GM19239 (cell line): ENCODE measurements at regions not wholly inside any gene's neighbourhood (a gene's known extent, or its start where the extent isn't known, plus 50 kb on each side); places are given as distances from the start of the nearest gene placed in this dataset.
"Not testable (repeated sequence)": the region's sequence is repeated elsewhere in the genome, so short reads cannot be mapped to it uniquely, and the experiment has no call there.

ENCODE experiments used
- DNase-seq: peaks from one replicate; pipeline ENCODE4 v3.0.0; 2011; ENCODE audit warnings: low spot score; ENCODE audit not compliant: insufficient read length
- FAIRE-seq: peaks from 2 replicates; lab custom pipeline; 2011; peaks lifted over from hg19 to GRCh38; lab: Jason Lieb, UNC

DNA sequence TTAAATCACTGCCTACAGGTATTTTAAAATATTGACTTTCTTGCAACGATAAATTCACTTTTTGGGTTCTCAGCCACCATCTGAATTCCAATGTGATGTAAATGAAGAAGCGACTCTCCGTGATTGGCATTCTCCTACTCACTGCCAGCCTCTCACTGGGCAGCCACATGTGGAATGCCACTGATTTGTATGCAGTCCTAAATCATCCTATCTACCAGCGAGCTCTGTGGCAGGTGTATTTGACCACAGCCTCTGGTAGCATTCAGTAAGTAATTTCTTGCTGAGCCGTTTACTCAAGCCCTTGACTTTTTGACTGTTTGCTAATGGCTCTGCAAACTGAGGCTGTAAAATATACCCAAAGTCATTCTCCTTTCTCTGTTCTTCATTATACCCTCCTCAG, 559.0 kb upstream of the SLC10A2 start:
- DNase-seq: no peak
- FAIRE-seq: no peak

DNA sequence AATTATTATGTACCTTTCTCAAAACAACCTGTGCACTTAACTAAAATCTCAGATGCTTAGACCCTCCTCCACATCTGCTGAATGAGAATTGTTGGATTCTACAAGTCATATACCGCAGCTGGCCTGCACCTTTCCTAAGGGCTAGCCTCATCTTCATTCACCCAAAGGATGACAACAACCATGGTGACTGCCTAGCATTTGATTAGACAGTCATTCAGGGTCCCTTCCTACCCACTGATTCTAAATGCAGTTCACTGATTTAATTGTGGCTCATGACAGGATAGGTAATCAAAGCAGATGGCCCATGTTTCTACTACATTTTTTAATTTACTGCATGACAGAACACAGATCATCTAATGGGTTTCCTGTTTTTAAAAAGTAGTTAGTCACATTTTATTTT, 551.9 kb upstream of the SLC10A2 start:
- FAIRE-seq (no peak), DNase-seq (no peak)

DNA sequence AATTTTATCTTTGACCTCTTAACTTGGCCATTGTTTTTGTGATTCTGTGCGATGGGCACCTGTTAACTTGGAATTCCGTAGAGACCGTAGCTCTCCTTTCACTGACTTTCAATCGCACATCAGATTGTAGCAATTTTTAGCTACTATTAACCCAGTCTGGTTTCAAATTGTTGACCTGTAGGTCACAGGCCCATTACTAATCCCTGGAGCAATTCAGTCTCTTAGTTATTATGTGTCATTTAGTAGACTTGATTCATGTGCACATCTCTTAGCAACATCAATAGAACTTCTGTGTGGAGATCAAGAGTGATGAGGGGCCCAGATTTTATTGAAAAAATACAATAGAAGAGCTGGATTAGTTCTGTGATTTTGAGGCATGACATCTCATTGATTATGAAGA, 549.6 kb upstream of the SLC10A2 start:
- DNase-seq: no peak
- FAIRE-seq: no peak

DNA sequence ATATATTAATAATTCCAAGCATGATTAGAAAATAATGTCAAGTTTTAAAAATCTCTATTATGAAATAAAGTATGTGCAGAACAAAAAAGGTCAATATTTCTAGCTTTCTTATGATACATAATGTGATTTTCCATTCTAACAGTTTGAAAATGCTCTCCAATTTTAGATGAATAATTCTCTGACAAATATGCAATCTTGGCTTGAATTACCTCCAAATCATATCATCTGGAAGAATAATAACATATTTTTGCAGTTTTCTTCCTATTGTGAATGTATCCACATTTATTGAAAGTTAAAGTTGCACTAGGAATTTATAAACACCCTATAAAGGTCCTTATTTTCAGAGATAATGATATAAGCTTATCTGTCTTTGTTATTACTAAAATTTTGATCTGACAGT, 548.5 kb upstream of the SLC10A2 start:
- DNase-seq: no peak
- no peak for FAIRE-seq

DNA sequence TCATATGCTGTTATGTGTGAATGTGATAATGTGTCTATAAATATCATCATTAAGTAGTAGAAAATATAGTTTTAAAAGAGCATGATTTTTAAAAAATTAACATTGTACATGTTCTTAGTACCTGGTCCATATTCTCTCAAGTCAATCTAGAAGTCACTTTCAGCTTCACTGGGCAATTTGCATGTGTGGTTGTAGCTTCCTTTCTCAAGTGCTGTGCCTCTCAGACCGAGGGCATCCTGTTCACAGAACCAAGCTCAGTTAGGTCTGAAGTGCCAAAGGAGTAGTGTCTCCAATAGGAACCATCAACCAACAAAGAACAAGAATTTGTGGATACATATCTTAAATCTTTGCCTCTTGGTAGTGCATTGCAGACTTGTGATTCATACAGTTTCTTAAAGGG, 541.8 kb upstream of the SLC10A2 start:
- peak; percentile 80 for FAIRE-seq
- no peak for DNase-seq

DNA sequence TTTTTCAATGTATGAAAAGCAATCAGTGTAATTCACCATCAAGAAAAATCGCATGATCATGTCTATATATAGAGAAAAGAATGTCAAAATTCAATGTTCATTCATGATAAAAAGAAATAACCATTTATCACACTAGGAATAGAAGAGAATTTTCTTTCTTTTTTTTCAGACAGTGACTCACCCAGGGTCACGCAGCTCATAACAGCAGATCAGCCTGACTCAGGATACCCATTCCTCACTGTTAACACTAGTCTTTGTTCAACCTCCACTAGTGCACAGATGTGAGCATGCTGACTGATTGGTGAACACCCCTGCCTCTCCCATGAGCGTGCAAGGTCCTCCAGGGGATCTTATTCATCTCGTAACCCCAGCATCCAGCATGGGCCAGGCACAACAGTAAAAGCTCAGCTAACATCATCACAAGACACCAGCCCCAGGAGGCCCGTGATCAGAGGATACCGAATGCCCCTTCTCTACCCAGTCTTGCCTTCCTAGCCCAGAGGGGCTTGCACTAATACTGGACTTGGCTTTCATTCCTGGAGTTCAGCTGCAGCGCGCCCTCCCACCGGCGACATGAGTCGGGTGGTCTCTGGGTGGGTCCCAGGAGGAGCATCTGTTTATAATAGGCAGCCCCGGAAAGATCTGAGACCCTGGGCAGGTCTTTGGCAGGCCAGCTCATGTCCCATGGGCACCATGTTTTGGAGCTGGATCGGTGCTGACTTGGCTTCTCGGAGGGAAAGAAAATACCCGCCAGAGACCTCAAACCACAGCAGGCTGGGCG, 539.5 kb upstream of the SLC10A2 start:
- no peak for FAIRE-seq
- no peak for DNase-seq

DNA sequence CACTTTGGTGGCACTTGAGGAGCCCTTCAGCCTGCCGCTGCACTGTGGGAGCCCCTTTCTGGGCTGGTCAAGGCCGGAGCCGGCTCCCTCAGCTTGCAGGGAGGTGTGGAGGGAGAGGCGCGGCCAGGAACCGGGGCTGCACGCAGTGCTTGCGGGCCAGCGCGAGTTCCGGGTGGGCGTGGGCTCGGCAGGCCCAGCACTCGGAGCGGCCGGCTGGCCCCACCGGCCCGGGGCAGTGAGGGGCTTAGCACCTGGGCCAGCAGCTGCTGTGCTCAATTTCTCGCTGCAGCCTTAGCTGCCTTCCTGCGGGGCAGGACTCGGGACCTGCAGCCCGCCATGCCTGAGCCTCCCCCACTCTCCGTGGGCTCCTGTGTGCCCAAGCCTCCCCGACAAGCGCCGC, 533.7 kb upstream of the SLC10A2 start:
- not testable (repeated sequence) for FAIRE-seq, DNase-seq

DNA sequence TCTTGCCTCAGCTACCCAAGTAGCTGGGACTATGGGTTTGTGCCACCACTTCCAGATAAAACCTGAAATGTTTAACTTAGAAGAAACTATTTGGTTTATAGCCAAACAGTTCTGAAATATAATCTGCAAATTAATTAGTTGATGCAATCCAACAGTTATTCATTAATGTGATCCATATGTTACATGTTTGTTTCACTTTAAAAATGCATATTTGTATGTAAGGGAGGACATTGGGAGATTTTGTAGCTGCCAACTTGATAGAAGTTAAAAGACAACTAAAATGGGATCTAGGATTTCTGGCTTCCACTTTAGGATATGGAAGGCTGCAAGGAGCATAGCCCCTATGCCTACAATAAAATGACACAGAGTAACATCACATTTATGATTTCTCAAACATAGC, 532.5 kb upstream of the SLC10A2 start:
- FAIRE-seq (no peak), DNase-seq (no peak)

DNA sequence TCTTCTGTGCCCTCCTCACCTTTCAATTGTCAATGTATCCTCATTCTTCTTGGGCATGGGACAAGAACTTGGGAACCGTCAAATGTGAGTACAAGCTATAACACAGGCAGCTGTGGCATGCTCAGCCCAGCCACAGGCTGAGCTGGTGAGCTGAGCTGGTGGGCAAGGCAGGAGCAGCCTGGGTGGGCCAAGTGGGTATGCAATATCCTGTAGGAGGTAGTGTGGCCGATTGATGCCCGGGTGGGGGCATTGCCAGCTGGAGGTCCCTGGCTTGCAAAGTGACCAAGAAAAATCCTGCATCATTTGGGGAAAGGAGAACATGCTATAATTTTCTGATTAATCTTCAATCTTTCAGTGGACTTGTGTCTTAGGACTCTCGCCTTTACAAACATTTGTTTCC, 507.2 kb upstream of the SLC10A2 start:
- FAIRE-seq (no peak), DNase-seq (no peak)

DNA sequence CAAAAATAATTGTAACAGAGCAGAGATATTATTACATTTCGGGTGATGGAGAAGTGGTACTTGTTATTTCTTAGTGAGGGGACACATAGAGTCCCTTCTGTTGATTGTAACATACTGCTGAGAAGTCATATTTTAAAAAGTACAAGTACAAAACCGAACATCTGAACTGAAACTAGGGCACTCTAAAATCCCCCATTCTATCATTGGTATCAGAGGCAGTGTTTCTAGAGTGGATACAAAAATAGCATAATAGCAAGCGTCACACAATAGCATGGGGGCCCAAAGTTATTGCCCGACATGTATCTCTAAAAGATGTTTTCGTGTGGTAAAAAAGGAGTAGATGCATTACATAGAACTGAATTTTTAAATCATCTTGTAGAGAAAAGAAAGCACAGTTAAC, 502.1 kb upstream of the SLC10A2 start:
- no peak for FAIRE-seq
- DNase-seq: no peak

DNA sequence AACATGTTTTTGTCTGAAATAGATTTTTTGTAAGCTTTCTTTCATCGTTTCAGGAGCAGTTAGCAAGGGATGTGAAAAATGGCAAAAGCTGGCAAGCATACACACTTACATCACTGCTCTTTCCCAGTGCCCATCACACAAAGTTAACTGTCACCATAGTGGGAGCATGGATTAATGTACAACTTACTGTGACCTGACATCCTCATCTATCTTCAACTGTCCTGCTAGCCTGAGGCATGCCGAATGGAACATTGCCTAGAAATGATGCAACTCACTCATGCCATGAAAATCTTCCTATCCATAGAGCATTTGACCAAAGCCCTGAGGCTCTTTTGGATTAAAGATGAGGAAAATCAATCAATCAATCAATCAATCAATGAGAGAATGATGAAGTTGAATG, 491.7 kb upstream of the SLC10A2 start:
- no peak for FAIRE-seq

DNA sequence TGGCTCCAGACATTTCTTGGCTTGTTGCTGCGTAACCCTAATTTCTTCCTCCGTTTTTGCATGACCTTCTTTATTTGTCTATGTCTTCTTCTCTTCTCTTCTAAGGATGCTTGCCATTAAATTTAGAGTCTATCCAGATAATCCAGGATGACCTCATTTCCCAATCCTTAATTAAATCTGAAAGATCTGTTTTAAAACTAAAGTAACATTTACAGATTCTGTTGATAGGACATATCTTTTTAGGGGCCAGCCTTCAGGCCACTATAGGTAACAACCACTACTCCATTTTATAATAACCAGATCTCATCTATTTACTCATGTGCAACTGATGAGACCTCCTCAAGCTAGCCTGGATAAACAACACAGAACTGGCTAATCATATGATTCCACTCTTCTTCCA, 490.5 kb upstream of the SLC10A2 start:
- DNase-seq: no peak
- FAIRE-seq: no peak

More for the DNA sequence above, 491.7 kb upstream of the SLC10A2 start:
- no peak for DNase-seq

DNA sequence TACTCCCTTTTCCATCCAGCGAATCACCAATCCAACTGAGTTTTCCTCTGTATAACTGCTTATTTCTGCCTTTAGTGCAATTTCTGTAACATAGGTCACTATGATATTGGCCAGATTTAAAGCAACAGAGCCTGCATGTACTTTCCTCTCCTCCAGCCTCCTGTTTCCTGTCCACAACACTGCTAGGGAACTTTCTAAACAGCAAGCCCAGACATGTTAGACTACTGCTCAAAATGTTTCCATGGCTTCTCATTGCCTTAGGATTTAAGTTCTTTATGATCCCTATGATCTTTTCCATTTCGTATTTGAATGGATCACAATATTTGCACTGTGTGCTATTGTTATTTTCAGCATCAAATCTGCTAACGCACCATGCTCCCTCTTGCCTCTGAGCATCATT, 481.7 kb upstream of the SLC10A2 start:
- no peak for DNase-seq
- no peak for FAIRE-seq

DNA sequence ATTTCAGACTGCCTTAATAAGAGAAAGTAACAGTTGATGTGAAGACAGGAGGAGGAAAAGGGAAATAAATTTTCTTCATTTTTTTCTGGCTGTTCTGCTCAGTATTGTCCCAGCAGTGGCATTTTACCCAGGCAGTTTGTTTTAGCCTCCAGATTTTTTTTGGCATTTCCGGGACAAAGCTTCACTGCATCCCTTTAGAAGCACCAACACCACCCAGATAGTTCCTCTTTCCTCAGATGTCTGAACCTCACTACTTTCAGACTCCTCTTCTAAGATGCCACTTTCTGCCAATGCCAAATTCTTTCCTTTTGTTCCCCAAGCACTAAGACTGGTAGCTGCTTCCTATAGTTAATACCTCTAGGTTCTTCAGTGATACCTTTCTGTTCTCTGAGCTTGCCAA, 480.1 kb upstream of the SLC10A2 start:
- FAIRE-seq (no peak), DNase-seq (no peak)

DNA sequence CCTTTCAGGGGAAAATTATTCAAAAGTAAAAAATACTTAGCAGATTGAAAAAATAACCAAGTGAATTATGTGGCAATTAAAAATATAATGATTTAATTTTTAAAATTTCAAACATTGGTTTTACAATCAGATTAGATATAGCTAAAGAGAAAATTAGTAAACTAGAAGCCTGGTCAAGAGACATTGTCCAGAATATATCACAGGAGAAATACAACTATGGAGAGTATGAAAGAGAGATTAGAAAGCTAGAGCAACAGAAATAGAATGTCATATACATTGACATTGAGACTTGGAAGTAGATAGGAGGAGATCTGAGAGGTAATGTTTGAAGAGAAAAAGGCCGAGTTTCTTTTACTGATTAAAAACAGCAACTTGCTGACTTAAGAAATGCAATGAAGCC, 476.4 kb upstream of the SLC10A2 start:
- DNase-seq (no peak), FAIRE-seq (no peak)

DNA sequence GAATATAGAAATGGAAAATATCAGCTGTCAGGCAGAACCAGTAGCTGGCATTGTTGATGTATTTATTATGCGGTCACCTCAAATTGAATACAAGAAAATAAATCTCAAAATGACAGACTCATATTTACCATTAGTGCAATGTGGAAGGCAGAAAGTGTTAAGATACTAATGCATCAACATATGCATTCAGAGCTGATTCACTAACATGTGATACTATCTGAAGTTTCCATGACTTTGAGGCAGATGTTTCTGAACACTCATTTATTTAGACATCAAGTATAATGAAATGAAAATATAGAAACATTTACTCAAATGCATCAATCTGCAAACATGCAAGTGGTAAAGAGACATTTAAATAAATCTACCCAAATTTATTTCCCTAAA, 474.2 kb upstream of the SLC10A2 start:
- no peak for DNase-seq

DNA sequence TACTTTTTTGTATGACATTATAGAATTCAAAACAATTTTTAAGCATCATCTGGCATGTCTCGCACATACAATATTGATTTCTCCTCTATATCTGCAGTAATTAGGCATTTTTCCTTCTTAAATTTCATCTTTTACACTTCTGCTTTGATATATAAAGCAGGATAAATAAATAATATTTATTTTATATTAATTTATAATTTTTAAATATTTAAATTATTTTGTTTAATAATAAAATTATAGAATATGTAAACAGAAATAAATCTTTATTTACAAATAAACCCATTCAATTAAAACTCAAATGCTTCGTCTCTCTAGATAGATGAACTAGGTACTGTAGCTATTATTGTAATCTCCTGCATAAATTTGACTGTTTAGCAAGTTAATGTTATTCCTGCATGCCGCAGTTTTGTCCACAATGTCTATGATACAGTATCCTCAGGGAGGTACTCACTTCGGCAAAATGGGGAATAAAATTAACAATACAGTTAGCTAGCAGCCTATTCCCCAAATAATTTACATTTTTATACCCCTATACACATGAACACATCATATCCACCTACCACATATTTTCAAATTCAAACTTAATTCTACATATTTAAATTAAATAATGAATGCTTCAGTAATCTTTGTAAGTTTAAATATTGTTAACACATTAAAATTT, 473.6 kb upstream of the SLC10A2 start:
- no peak for DNase-seq
- FAIRE-seq: no peak

More for the DNA sequence above, 474.2 kb upstream of the SLC10A2 start:
- no peak for FAIRE-seq

DNA sequence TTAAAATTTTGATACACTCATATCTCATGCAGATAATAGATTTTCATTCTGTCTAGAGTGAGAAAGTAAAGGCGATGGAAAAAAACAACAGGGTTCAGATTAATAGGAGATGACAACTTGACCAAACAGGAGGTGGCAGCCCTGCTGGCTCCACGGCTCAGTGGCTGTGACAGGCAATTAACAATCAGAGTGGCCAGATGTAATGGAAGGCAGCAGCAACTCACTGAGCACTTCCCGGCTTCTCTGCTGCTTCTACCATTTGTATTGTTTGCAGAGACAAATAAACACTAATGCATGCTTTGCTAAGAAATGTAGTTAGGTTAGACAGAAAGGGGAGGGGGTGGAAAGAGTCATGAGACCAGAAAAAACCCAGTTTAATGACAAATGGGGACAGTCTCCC, 473.0 kb upstream of the SLC10A2 start:
- FAIRE-seq (no peak), DNase-seq (no peak)

DNA sequence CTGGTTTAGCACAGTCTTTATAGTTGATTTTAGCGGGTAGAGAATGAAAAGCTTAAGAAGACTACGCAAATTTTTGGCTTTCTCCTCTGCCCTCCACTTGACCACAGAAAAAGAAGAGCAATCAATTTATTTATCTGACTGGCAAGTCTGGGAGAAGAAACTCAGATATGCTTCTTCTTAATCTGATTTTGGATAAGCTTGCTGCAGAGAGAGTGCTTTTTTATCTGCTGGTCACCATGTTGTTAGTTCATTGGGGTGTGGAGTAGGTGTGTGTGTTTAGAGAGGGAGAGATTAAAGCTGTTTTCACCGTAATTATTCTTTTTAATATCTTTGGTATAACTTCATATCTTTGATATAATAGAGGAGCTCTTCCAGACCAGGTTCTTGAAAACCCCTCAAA, 471.4 kb upstream of the SLC10A2 start:
- FAIRE-seq (no peak), DNase-seq (no peak)

DNA sequence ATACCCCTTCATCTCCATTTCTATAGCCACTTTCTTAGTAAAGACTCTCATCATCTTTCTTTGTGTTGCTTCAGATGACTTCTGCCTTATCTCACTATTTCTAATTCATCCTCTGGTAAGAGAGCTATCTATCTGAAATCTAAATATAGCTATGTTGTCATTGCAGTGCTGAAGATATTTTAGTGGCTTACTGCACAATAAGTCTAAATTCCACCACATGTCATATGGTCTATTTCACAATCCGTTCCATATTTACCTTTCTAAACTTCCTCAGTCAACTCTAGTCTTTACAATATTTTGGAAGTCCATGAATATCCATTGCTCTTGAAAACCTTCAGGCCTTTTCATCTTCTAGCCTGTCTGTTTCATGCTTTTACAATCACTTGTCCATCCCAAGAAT, 465.1 kb upstream of the SLC10A2 start:
- DNase-seq: no peak
- no peak for FAIRE-seq

DNA sequence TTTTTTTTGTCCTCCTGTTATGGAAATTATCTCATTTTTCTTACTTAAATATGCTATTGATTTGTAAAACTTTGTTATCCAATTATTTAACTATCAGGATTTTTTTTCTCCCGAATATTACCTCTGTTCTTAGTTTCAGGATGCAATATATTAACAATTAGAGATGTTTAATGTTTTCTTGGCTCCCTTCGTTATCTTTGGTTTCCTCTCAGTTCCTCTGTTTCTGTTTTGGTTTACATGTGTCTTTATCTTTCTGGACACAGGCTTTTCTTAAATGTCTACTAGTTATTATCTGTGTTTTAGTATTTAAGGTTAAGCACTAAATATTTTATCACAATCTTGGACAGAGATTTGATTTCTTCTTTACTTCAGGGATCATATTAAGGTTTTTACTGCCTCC, 462.2 kb upstream of the SLC10A2 start:
- no peak for DNase-seq
- FAIRE-seq: no peak

DNA sequence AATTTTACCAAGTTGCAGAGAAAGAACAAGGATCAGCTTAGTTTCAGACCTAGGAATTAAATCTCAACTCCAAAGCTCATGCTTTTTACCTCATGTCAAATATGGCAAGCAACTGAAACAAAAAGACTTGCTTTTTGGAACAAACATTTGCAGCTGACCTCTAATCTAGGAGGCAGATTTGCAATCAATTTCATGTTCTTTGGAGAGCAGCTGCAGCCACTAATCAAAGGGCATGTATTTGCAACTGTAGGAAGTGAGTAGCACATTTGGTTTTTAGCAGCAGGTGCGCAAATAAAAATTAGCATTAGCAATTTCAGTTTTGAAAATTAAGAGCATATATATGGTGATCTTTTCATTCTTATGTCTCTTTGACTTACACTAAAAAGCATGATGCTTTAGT, 459.3 kb upstream of the SLC10A2 start:
- DNase-seq (no peak), FAIRE-seq (no peak)
